ENCODE measurements at regions not wholly inside any gene's neighbourhood (a gene's known extent, or its start where the extent isn't known, plus 50 kb on each side); places are given as distances from the start of the nearest gene placed in this dataset.
"Not testable (repeated sequence)": the region's sequence is repeated elsewhere in the genome, so short reads cannot be mapped to it uniquely, and the experiment has no call there.

GRCh38 chr13:53439439-53440225, 411.0 kb downstream of the OLFM4 start:
- no peak for TF ChIP-seq CTCF (IDR thresholded peaks at IDR 0.05)
- no peak for TF ChIP-seq POLR2A (IDR thresholded peaks at IDR 0.05)
- H3K27me3 ChIP-seq: no peaks in the 10 kb centered on the region

GRCh38 chr13:53442979-53443378, 414.4 kb downstream of the OLFM4 start:
- Histone ChIP-seq H3K27ac (no peak overlapping the region), H3K27me3 (no peaks in the 10 kb centered on the region), H3K9me3 (no peaks in the 10 kb centered on the region), H3K4me1 (no peaks in the 10 kb centered on the region), H3K36me3 (no peaks in the 10 kb centered on the region), H3K4me3 (no peak overlapping the region)
- no peak for TF ChIP-seq CTCF (IDR thresholded peaks at IDR 0.05)
- TF ChIP-seq POLR2A (IDR thresholded peaks at IDR 0.05): no peak
- no peak for DNase-seq

More at GRCh38 chr13:53439439-53440225, 411.0 kb downstream of the OLFM4 start:
- no peak overlapping the region for H3K27ac ChIP-seq
- no peaks in the 10 kb centered on the region for H3K9me3 ChIP-seq
- DNase-seq: no peak
- no peaks in the 10 kb centered on the region for H3K36me3 ChIP-seq
- no peaks in the 10 kb centered on the region for H3K4me1 ChIP-seq
- H3K4me3 ChIP-seq: no peak overlapping the region

GRCh38 chr13:53445686-53446085, 417.1 kb downstream of the OLFM4 start:
- no peaks in the 10 kb centered on the region for H3K27me3 ChIP-seq
- no peak for DNase-seq
- TF ChIP-seq CTCF (IDR thresholded peaks at IDR 0.05) (no peak), POLR2A (IDR thresholded peaks at IDR 0.05) (no peak)
- H3K36me3 ChIP-seq: no peaks in the 10 kb centered on the region
- peaks cover 0 to 8% (median 0%) of the 10 kb centered on the region in 4 donors for H3K9me3 ChIP-seq
- H3K27ac ChIP-seq: no peak overlapping the region
- no peaks in the 10 kb centered on the region for H3K4me1 ChIP-seq
- no peak overlapping the region for H3K4me3 ChIP-seq

- no peak for DNase-seq
- TF ChIP-seq POLR2A (IDR thresholded peaks at IDR 0.05) (no peak), CTCF (IDR thresholded peaks at IDR 0.05) (no peak)
- H3K27me3 ChIP-seq: no peaks in the 10 kb centered on the region
- H3K4me3 ChIP-seq: no peak overlapping the region
- H3K27ac ChIP-seq: no peak overlapping the region
- no peaks in the 10 kb centered on the region for H3K4me1 ChIP-seq
- H3K9me3 ChIP-seq: peaks cover 0 to 8% (median 0%) of the 10 kb centered on the region in 4 donors
- no peaks in the 10 kb centered on the region for H3K36me3 ChIP-seq
Observed at GRCh38 chr13:53447456-53447855, 418.8 kb downstream of the OLFM4 start.

- Histone ChIP-seq H3K36me3 (no peaks in the 10 kb centered on the region), H3K27me3 (no peaks in the 10 kb centered on the region), H3K27ac (no peak overlapping the region), H3K9me3 (peaks cover 0 to 8% (median 0%) of the 10 kb centered on the region in 4 donors), H3K4me1 (no peaks in the 10 kb centered on the region), H3K4me3 (no peak overlapping the region)
- no peak for DNase-seq
- TF ChIP-seq CTCF (IDR thresholded peaks at IDR 0.05) (no peak), POLR2A (IDR thresholded peaks at IDR 0.05) (no peak)
Observed at GRCh38 chr13:53447863-53448262, 419.2 kb downstream of the OLFM4 start.

GRCh38 chr13:53452263-53452808, 423.7 kb downstream of the OLFM4 start:
- H3K9me3 ChIP-seq, DNase-seq, H3K4me3 ChIP-seq, H3K27ac ChIP-seq, H3K4me1 ChIP-seq, H3K27me3 ChIP-seq, H3K36me3 ChIP-seq: not testable (repeated sequence)
